GM21515 (cell line): ENCODE measurements at regions not wholly inside any gene's neighbourhood (a gene's known extent, or its start where the extent isn't known, plus 50 kb on each side); places are given as distances from the start of the nearest gene placed in this dataset.
A peak's percentile ranks its signal among the peaks of the same experiment; 100 is the strongest.
"Not testable (repeated sequence)": the region's sequence is repeated elsewhere in the genome, so short reads cannot be mapped to it uniquely, and the experiment has no call there.

Experiments
- ATAC-seq: cut with Tn5 transposase; IDR thresholded peaks from one replicate; pipeline ENCODE4 v1.9.1; 2021; ENCODE audit not compliant: unreplicated experiment

- ATAC-seq: no peak
Measured at GRCh38 chr4:161329852-161330251, 833.9 kb downstream of the FSTL5 start.

DNA sequence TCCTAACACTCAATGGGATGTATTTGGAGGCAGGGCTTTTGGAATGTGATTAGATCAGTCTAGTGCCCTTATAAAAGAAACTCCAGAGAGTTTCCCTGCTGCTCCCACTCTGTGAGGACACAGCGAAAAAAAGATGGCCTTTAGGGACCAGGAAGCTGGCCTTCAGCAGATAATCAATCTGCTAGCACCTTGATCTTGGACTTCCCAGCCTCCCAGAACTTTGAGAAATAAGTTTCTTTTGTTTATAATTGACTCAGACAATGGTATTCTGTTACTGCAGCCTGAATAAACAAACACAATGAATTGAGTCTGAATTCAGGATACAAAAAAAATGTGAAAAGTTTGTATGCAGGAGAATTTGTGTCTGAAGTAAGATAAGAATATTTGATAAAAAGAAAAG, 842.1 kb downstream of the FSTL5 start:
- ATAC-seq: no peak

- peak; percentile 78 for ATAC-seq
Measured at GRCh38 chr4:161320377-161320776, 843.4 kb downstream of the FSTL5 start.

GRCh38 chr4:161317000-161317399, 846.8 kb downstream of the FSTL5 start:
- ATAC-seq: no peak

GRCh38 chr4:161314371-161314770, 849.4 kb downstream of the FSTL5 start:
- ATAC-seq: no peak

GRCh38 chr4:161303551-161303950, 860.2 kb downstream of the FSTL5 start:
- no peak for ATAC-seq

GRCh38 chr4:161291222-161291621, 872.6 kb downstream of the FSTL5 start:
- ATAC-seq: no peak

DNA sequence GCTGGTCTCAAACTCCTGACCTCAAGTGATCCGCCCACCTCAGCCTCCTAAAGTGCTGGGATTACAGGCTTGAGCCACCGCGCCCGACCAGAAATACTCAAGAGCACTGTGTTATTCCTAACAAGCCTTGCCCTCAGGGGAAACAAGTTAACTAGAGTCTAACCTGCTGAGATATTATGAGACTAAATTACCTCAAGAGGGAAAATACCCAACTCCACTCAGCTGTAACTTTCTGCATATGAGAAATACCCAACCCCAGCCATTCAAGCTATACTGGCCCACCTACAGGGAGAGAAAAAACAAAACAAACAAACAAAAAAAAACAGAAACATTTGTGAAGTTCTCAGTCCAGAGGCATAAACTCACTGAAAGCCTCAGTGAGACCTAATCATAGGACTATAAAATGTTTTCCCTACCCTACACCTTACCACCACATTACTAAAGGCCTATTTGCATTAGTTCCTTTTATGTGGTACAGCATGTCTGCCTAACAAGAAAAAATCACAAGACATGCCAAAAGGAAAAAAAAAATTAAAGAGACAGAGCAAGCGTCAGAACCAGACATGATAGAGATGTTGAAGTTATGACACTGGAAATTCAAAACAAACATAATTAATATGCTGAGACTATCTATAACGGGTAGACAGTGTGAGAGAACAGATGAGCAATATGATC, 876.0 kb downstream of the FSTL5 start:
- ATAC-seq: no peak

GRCh38 chr4:161285461-161285860, 878.3 kb downstream of the FSTL5 start:
- no peak for ATAC-seq

DNA sequence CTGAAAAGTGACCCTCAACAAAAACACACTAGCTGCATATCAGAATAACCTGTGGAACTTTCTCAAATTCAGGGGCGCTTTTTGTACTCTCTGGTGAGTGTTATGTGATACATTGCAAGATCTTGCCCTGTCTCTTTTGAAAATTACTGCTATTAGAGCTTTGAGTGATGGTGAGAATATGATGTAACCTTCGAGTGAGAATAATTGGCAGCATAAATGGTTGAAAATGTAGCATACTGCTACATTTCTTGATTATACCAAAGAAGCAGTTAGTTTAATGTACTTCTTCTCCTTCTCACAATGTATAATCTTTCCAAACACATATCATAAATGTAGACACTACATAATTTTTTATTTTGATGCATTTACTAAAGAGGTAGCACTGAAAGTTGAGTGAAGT, 882.9 kb downstream of the FSTL5 start:
- ATAC-seq: no peak

DNA sequence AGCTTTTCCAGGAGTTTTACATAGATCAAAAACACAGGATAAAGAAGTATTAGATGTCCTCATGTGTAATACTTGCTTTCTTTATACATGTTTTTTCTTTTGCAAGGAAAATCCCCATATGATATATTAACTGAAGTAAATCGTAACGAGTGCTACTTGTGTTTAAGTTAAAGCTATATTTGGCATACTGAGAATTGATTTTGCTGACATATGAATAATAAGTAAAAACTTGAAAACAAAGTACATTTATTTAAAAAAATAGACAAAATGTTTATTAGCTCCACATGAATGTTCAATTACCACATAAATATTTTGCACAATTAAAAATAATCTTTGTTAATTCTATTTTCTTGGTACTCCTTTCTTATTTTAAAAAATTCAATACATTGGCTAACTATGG, 884.7 kb downstream of the FSTL5 start:
- ATAC-seq: no peak

DNA sequence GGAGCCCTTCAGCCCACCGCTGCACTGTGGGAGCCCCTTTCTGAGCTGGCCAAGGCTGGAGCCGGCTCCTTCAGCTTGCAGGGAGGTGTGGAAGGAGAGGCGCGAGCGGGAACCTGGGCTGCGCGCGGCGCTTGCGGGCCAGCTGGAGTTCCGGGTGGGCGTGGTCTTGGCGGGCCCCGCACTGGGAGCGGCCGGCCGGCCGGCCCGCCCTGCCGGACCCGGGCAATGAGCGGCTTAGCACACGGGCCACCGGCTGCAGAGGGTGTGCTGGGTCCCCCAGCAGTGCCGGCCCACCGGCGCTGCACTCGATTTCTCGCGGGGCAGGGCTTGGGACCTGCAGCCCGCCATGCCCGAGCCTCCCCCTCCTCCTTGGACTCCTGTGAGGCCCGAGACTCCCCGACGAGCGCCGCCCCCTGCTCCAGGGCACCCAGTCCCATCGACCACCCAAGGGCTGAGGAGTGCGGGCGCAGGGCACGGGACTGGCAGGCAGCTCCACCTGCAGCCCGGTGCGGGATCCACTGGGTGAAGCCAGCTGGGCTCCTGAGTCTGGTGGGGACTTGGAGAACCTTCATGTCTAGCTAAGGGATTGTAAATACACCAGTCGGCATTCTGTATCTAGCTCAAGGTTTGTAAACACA, 886.5 kb downstream of the FSTL5 start:
- ATAC-seq: not testable (repeated sequence)

DNA sequence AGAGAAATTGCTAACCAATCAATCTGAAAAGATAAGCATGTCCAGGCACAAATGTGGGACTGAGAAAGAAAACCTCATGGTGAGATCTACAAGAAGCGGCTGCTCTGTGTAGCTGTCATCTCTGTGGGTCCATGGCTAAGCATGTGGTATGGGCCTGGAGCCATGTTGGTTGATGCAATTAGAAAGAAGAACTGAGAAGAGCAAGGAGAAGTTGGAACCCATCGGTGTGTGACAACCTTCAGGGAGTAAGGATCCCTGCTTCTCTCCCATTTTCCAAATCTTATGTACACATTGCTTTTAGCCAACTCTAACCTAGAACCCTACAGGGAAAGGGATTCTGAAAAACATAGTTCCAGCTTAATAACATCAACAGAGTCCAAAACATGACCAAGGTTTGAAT, 890.2 kb downstream of the FSTL5 start:
- ATAC-seq: no peak

- ATAC-seq: no peak
Measured at GRCh38 chr4:161260819-161261218, 903.0 kb downstream of the FSTL5 start.

- ATAC-seq: no peak
Measured at GRCh38 chr4:161256716-161257115, 907.1 kb downstream of the FSTL5 start.

GRCh38 chr4:161256172-161256571, 907.6 kb downstream of the FSTL5 start:
- ATAC-seq: no peak

GRCh38 chr4:161254375-161254774, 909.4 kb downstream of the FSTL5 start:
- no peak for ATAC-seq

DNA sequence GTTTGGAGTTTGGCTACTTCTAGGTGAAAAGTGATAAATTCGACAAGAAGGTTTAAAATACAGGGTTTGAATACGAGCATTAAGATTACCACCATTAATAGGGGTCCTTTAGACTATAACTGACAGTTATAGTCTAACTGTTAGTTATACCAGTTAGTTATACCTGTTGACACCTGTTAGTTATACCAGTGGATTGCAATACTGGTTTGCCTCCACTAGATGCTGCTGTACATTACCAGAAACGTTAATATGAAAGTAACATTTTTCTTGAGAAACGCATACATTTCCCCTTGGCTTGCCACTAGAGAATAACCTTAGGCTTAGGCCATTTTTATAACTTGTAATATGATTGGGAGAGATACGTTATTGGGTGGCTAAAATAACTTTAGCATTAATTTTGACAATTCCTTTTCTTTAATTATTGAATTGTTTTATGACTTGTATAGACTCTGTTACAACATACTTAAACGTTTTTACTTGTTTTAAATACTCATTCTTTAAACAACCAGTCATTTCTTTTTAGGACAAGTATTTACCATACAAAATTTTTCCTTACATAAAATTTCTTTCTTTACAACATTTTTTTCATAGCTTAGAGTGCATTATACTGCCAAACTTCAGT, 911.2 kb downstream of the FSTL5 start:
- peak; percentile 77 for ATAC-seq

DNA sequence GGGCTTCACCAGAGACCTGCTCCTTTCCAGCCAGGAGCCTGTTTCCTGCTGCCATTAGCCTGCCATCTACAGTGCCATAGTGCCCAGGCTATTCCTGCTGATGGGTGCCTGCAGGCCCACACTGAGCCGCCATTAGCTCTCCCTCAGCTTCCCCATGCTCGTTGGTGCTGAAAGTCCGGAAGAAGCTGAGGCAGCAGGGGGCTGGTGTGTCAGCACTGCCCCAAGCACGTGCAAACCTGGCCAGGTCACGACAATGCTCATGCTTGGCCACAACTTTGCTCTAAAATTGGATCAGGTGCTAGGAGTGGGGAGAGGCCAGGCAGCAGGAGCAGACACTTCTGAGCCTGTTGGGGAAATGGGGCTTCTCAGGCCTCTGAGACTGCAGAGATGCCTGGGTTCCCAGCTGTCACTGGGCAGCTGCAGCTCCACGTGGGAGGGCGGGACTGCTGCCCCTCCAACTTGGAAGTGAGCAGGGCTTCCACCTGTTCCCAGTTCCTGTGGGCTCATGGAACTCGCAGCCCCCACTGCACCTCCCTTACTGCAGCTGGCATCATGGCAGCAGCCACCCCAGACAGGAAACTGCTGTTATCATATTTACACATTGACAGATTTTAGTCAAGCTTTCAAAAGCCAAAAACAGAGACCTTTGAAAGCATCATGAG, 913.9 kb downstream of the FSTL5 start:
- no peak for ATAC-seq

GRCh38 chr4:161248880-161249279, 914.9 kb downstream of the FSTL5 start:
- no peak for ATAC-seq

DNA sequence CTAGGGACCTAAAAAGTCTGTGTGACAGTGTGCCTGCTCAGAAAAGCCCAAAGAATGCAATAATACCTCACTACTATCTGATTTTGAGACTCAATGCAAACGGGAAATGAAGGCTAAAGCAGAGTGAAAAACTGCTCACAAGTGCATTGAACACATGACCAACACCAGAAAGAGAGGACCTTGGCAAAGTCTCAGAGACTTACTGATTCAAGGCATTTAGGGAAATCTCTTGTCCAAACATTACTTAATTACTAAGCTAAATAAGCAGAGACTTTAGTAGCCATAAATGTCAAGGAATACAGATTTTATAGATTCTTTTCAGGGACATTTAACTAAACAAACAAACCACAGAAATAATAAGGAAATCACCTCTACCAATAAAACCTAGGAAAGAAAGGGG, 916.0 kb downstream of the FSTL5 start:
- ATAC-seq: no peak

- ATAC-seq: no peak
Measured at GRCh38 chr4:161238033-161238432, 925.8 kb downstream of the FSTL5 start.
